DND-41 (cell line): ENCODE measurements at regions not wholly inside any gene's neighbourhood (a gene's known extent, or its start where the extent isn't known, plus 50 kb on each side); places are given as distances from the start of the nearest gene placed in this dataset.

Experiments used
- CTCF ChIP-seq: IDR thresholded peaks from 2 replicates; pipeline ENCODE4 v1.5.1; 2012; ENCODE audit warnings: borderline replicate concordance, low read length, moderate library complexity, mild to moderate bottlenecking; ENCODE audit not compliant: poor library complexity, severe bottlenecking; ENCODE audit errors: extremely low read depth
- EZH2 ChIP-seq: IDR thresholded peaks from 3 replicates; pipeline ENCODE4 v1.6.1; 2012; ENCODE audit warnings: borderline replicate concordance, low read depth, mild to moderate bottlenecking, moderate library complexity, low read length, inconsistent platforms; ENCODE audit not compliant: severe bottlenecking

- TF ChIP-seq CTCF: no peak
- TF ChIP-seq EZH2: no peak
These were observed 427.8 kb downstream of the ZNF608 start for GRCh38 chr5:124318661-124319060.
